Non-pigmented ciliary epithelial cell (primary cell): ENCODE measurements at regions not wholly inside any gene's neighbourhood (a gene's known extent, or its start where the extent isn't known, plus 50 kb on each side); places are given as distances from the start of the nearest gene placed in this dataset.

Experiments
- DNase-seq: peaks from one replicate; pipeline ENCODE4 v3.0.0-alpha.2; 2010; ENCODE audit warnings: low read depth

- no peak for DNase-seq
These were observed 83.0 kb upstream of the DUSP5 start for GRCh38 chr10:110414548-110415309.

- no peak for DNase-seq
These were observed 81.9 kb upstream of the DUSP5 start for GRCh38 chr10:110415809-110416208.

- no peak for DNase-seq
These were observed 80.7 kb upstream of the DUSP5 start for GRCh38 chr10:110416776-110417711.

GRCh38 chr10:110418218-110418617, 79.5 kb upstream of the DUSP5 start:
- no peak for DNase-seq

GRCh38 chr10:110419265-110419664, 78.4 kb upstream of the DUSP5 start:
- DNase-seq, result no peak

GRCh38 chr10:110420401-110421193, 77.1 kb upstream of the DUSP5 start:
- DNase-seq, result no peak

- DNase-seq, result no peak
These were observed 76.1 kb upstream of the DUSP5 start for GRCh38 chr10:110421512-110422138.

GRCh38 chr10:110422548-110422947, 75.2 kb upstream of the DUSP5 start:
- DNase-seq, result no peak

- no peak for DNase-seq
These were observed 74.1 kb upstream of the DUSP5 start for GRCh38 chr10:110423650-110424049.

- DNase-seq, result peak; percentile 92
These were observed 71.9 kb upstream of the DUSP5 start for GRCh38 chr10:110425684-110426293.

- DNase-seq, result peak; percentile 87
These were observed 71.2 kb upstream of the DUSP5 start for GRCh38 chr10:110426294-110427181.

- DNase-seq, result no peak
These were observed 68.4 kb upstream of the DUSP5 start for GRCh38 chr10:110429301-110429700.

GRCh38 chr10:110430340-110431273, 67.1 kb upstream of the DUSP5 start:
- DNase-seq, result no peak

GRCh38 chr10:110431659-110432058, 66.0 kb upstream of the DUSP5 start:
- DNase-seq, result no peak

GRCh38 chr10:110432084-110432483, 65.6 kb upstream of the DUSP5 start:
- no peak for DNase-seq

- no peak for DNase-seq
These were observed 64.7 kb upstream of the DUSP5 start for GRCh38 chr10:110432814-110433565.

GRCh38 chr10:110433740-110434139, 64.0 kb upstream of the DUSP5 start:
- DNase-seq, result no peak

GRCh38 chr10:110434489-110435096, 63.1 kb upstream of the DUSP5 start:
- no peak for DNase-seq
